Small intestine (tissue), 7 donors: ENCODE measurements at regions not wholly inside any gene's neighbourhood (a gene's known extent, or its start where the extent isn't known, plus 50 kb on each side); places are given as distances from the start of the nearest gene placed in this dataset.

ENCODE experiments used
- DNase-seq, 2 donors: peaks; one replicate each; pipeline versions ENCODE4 v3.0.0 to v3.0.0-alpha.2; 2013
- FAIRE-seq: peaks from 2 replicates; lab custom pipeline; 2012; peaks lifted over from hg19 to GRCh38; lab: Jason Lieb, UNC
- H3K27ac ChIP-seq, 3 donors: one replicate each; pipeline ENCODE4 v1.5.1; 2013; ENCODE audit warnings: low read length in 2 of 3, mild to moderate bottlenecking in 2 of 3, control low read depth in 1 of 3, inconsistent platforms in 1 of 3, low read depth in 1 of 3, moderate library complexity in 1 of 3
- H3K27me3 ChIP-seq, 3 donors: one replicate each; pipeline ENCODE4 v1.6.1; 2013; ENCODE audit warnings: low read length in 3 of 3, inconsistent platforms in 1 of 3; ENCODE audit not compliant: control insufficient read depth in 3 of 3, insufficient read depth in 3 of 3
- H3K36me3 ChIP-seq, 3 donors: one replicate each; pipeline ENCODE4 v1.6.1; 2013; ENCODE audit warnings: low read length in 3 of 3, inconsistent platforms in 1 of 3, low read depth in 1 of 3, mild to moderate bottlenecking in 1 of 3, moderate library complexity in 1 of 3; ENCODE audit not compliant: control insufficient read depth in 3 of 3, insufficient read depth in 2 of 3
- H3K4me1 ChIP-seq, 3 donors: one replicate each; pipeline ENCODE4 v1.6.1; 2013; ENCODE audit warnings: low read length in 2 of 3, inconsistent platforms in 1 of 3, low read depth in 1 of 3, mild to moderate bottlenecking in 1 of 3, moderate library complexity in 1 of 3; ENCODE audit not compliant: control insufficient read depth in 3 of 3, insufficient read depth in 2 of 3
- H3K4me3 ChIP-seq, 3 donors: one replicate each; pipeline ENCODE4 v1.5.1; 2013; ENCODE audit warnings: low read length in 3 of 3, control low read depth in 1 of 3, inconsistent platforms in 1 of 3, low read depth in 1 of 3, mild to moderate bottlenecking in 1 of 3, moderate library complexity in 1 of 3
- H3K9me3 ChIP-seq, 2 donors: one replicate each; pipeline ENCODE4 v1.6.1; 2013; ENCODE audit warnings: low read depth in 1 of 2, low read length in 1 of 2; ENCODE audit not compliant: control insufficient read depth in 2 of 2, insufficient read depth in 1 of 2
- WGBS, 3 donors: extraction: QIAGEN DNeasy Blood & Tissue Kit; methylation state at CpG; one replicate each; pipeline ENCODE4 v1.1.7; 2013; 5-methylcytosine and 5-hydroxymethylcytosine counted together
- donor health status: healthy with polysubstance abuse.
- donor health status: control.
- donor health status: control.
- donor health status: Bipolar disorder and iron deficiency.
- donor health status: healthy.

GRCh38 chr20:39903806-39904465 lies 785.1 kb downstream of the MAFB start:
- no peaks in the 10 kb centered on the region for H3K27me3 ChIP-seq
- H3K27ac ChIP-seq: no peak overlapping the region
- H3K4me1 ChIP-seq: no peaks in the 10 kb centered on the region
- H3K36me3 ChIP-seq: no peaks in the 10 kb centered on the region
- FAIRE-seq (no peak), DNase-seq (no peak)
- H3K4me3 ChIP-seq: no peak overlapping the region
- WGBS, 3 donors: 85 to 86% (median 86%) methylated on average over 10 of the region's 10 CpGs
- no peaks in the 10 kb centered on the region for H3K9me3 ChIP-seq

- no peak overlapping the region for H3K27ac ChIP-seq
- H3K9me3 ChIP-seq: no peaks in the 10 kb centered on the region
- no peak overlapping the region for H3K4me3 ChIP-seq
- FAIRE-seq: no peak
- H3K36me3 ChIP-seq: no peaks in the 10 kb centered on the region
- 60 to 92% (median 88%) methylated on average over 1 of the region's 1 CpG for WGBS, 3 donors
- H3K27me3 ChIP-seq: no peaks in the 10 kb centered on the region
- DNase-seq: no peak
- H3K4me1 ChIP-seq: no peaks in the 10 kb centered on the region
Observed at GRCh38 chr20:39899881-39900280, 789.2 kb downstream of the MAFB start.

GRCh38 chr20:39898467-39898852 lies 790.6 kb downstream of the MAFB start:
- Histone ChIP-seq H3K27ac (no peak overlapping the region), H3K27me3 (no peaks in the 10 kb centered on the region), H3K9me3 (no peaks in the 10 kb centered on the region), H3K4me1 (no peaks in the 10 kb centered on the region), H3K36me3 (no peaks in the 10 kb centered on the region), H3K4me3 (no peak overlapping the region)
- 28 to 57% (median 36%) methylated on average over 2 of the region's 2 CpGs for WGBS, 3 donors
- FAIRE-seq (no peak), DNase-seq (no peak)

GRCh38 chr20:39897781-39898466 lies 791.1 kb downstream of the MAFB start:
- Histone ChIP-seq H3K36me3 (no peaks in the 10 kb centered on the region), H3K4me3 (no peak overlapping the region), H3K4me1 (no peaks in the 10 kb centered on the region), H3K27me3 (no peaks in the 10 kb centered on the region), H3K9me3 (no peaks in the 10 kb centered on the region), H3K27ac (no peak overlapping the region)
- WGBS, 3 donors: 69 to 81% (median 69%) methylated on average over 4 of the region's 4 CpGs
- DNase-seq (no peak), FAIRE-seq (no peak)

GRCh38 chr20:39897058-39897457 lies 792.0 kb downstream of the MAFB start:
- no peak overlapping the region for H3K4me3 ChIP-seq
- no peak overlapping the region for H3K27ac ChIP-seq
- FAIRE-seq (no peak), DNase-seq (no peak)
- H3K36me3 ChIP-seq: no peaks in the 10 kb centered on the region
- no peaks in the 10 kb centered on the region for H3K4me1 ChIP-seq
- 54 to 68% (median 66%) methylated on average over 3 of the region's 3 CpGs for WGBS, 3 donors
- no peaks in the 10 kb centered on the region for H3K27me3 ChIP-seq
- H3K9me3 ChIP-seq: no peaks in the 10 kb centered on the region

- FAIRE-seq (no peak), DNase-seq (no peak)
- no peak overlapping the region for H3K27ac ChIP-seq
- no peaks in the 10 kb centered on the region for H3K36me3 ChIP-seq
- H3K27me3 ChIP-seq: no peaks in the 10 kb centered on the region
- H3K4me1 ChIP-seq: no peaks in the 10 kb centered on the region
- 63 to 73% (median 72%) methylated on average over 2 of the region's 2 CpGs for WGBS, 3 donors
- H3K9me3 ChIP-seq: no peaks in the 10 kb centered on the region
- no peak overlapping the region for H3K4me3 ChIP-seq
Observed at GRCh38 chr20:39894067-39894466, 795.0 kb downstream of the MAFB start.

GRCh38 chr20:39893003-39893685 lies 795.9 kb downstream of the MAFB start:
- Histone ChIP-seq H3K4me3 (no peak overlapping the region), H3K4me1 (no peaks in the 10 kb centered on the region), H3K36me3 (no peaks in the 10 kb centered on the region), H3K9me3 (no peaks in the 10 kb centered on the region), H3K27ac (no peak overlapping the region), H3K27me3 (no peaks in the 10 kb centered on the region)
- DNase-seq (no peak), FAIRE-seq (no peak)
- 35 to 62% (median 43%) methylated on average over 1 of the region's 1 CpG for WGBS, 3 donors

GRCh38 chr20:39890697-39891096 lies 798.3 kb downstream of the MAFB start:
- FAIRE-seq: no peak
- no peaks in the 10 kb centered on the region for H3K27me3 ChIP-seq
- H3K27ac ChIP-seq: no peak overlapping the region
- no peaks in the 10 kb centered on the region for H3K4me1 ChIP-seq
- no peak for DNase-seq
- 80 to 90% (median 88%) methylated on average over 1 of the region's 1 CpG for WGBS, 3 donors
- H3K9me3 ChIP-seq: no peaks in the 10 kb centered on the region
- H3K36me3 ChIP-seq: no peaks in the 10 kb centered on the region
- no peak overlapping the region for H3K4me3 ChIP-seq
